GM23338 (cell line): ENCODE measurements at regions not wholly inside any gene's neighbourhood (a gene's known extent, or its start where the extent isn't known, plus 50 kb on each side); places are given as distances from the start of the nearest gene placed in this dataset.

Experiments
- ATAC-seq: fragments of 200-7000 bp; cut with Tn5 transposase; 3 replicates; pipeline ENCODE4 v1.9.1; 2020
- DNase-seq: peaks from one replicate; pipeline ENCODE4 v3.0.0-alpha.2; 2015; ENCODE audit warnings: low spot score
- H2AFZ ChIP-seq: fragments of 200-600 bp; sonication (generic); 2 replicates; pipeline ENCODE4 v1.8.0; 2016; ENCODE audit warnings: antibody characterized with exemption, mild to moderate bottlenecking, moderate library complexity
- H3F3A ChIP-seq: fragments of 200-600 bp; sonication (generic); replicated peaks from 2 replicates; pipeline ENCODE4 v1.8.0; 2017; ENCODE audit warnings: antibody characterized with exemption, mixed run types, low read depth
- H3K27ac ChIP-seq: fragments of 200-600 bp; sonication (generic); 2 replicates; pipeline ENCODE4 v1.6.1; 2016; ENCODE audit warnings: low read depth
- H3K27me3 ChIP-seq: fragments of 200-600 bp; sonication (generic); 2 replicates; pipeline ENCODE4 v1.8.0; 2016; ENCODE audit warnings: mild to moderate bottlenecking, mixed run types, moderate library complexity; ENCODE audit not compliant: insufficient read depth
- H3K36me3 ChIP-seq: fragments of 200-600 bp; sonication (generic); 2 replicates; pipeline ENCODE4 v1.8.0; 2016; ENCODE audit warnings: mild to moderate bottlenecking; ENCODE audit not compliant: insufficient read depth
- H3K4me1 ChIP-seq: fragments of 200-600 bp; sonication (generic); 2 replicates; pipeline ENCODE4 v1.8.0; 2016; ENCODE audit warnings: mild to moderate bottlenecking, moderate library complexity; ENCODE audit not compliant: insufficient read depth
- H3K4me2 ChIP-seq: fragments of 200-600 bp; sonication (generic); 2 replicates; pipeline ENCODE4 v1.7.1; 2017; ENCODE audit warnings: mixed run types
- H3K4me3 ChIP-seq: fragments of 200-600 bp; sonication (generic); 2 replicates; pipeline ENCODE4 v1.6.1; 2016; ENCODE audit warnings: mixed run types
- H3K79me2 ChIP-seq: fragments of 200-600 bp; sonication (generic); replicated peaks from 2 replicates; pipeline ENCODE4 v1.8.0; 2017; ENCODE audit warnings: mild to moderate bottlenecking; ENCODE audit not compliant: insufficient read depth
- H3K9me2 ChIP-seq: fragments of 200-600 bp; sonication (generic); 2 replicates; pipeline ENCODE4 v1.8.0; 2017; ENCODE audit not compliant: insufficient read depth
- H4K20me1 ChIP-seq: fragments of 200-600 bp; sonication (generic); replicated peaks from 2 replicates; pipeline ENCODE4 v1.8.0; 2017; ENCODE audit warnings: mild to moderate bottlenecking; ENCODE audit not compliant: insufficient read depth
- H3K27ac Mint-ChIP-seq: 2 replicates; pipeline ENCODE4 v1.8.0; 2020; ENCODE audit warnings: inconsistent platforms, mild to moderate bottlenecking, moderate library complexity, mixed read lengths
- H3K27me3 Mint-ChIP-seq: 3 replicates; pipeline ENCODE4 v1.8.0; 2022; ENCODE audit warnings: low read depth, mild to moderate bottlenecking, moderate library complexity, mixed read lengths, inconsistent platforms; ENCODE audit not compliant: insufficient read depth, poor library complexity
- H3K36me3 Mint-ChIP-seq: 3 replicates; pipeline ENCODE4 v1.8.0; 2021; ENCODE audit warnings: low read depth, mild to moderate bottlenecking, inconsistent platforms, moderate library complexity, mixed read lengths
- H3K4me1 Mint-ChIP-seq: 3 replicates; pipeline ENCODE4 v1.8.0; 2020; ENCODE audit warnings: mild to moderate bottlenecking, inconsistent platforms, mixed read lengths
- H3K4me3 Mint-ChIP-seq: 3 replicates; pipeline ENCODE4 v1.8.0; 2021; ENCODE audit warnings: moderate library complexity, mild to moderate bottlenecking, inconsistent platforms, mixed read lengths
- H3K9me3 Mint-ChIP-seq: 3 replicates; pipeline ENCODE4 v1.8.0; 2020; ENCODE audit warnings: moderate library complexity, mild to moderate bottlenecking, inconsistent platforms, mixed read lengths
- CREB1 ChIP-seq: fragments of 250-450 bp; sonication (Bioruptor Pico); IDR thresholded peaks from 2 replicates; pipeline ENCODE4 v1.5.0; 2020; ENCODE audit warnings: low read depth, mild to moderate bottlenecking, moderate library complexity
- ETS1 ChIP-seq: IDR thresholded peaks from 2 replicates; pipeline ENCODE4 v1.6.1; 2016; ENCODE audit warnings: antibody characterized with exemption
- EZH2 ChIP-seq: fragments of 200-600 bp; sonication (generic); IDR thresholded peaks from one replicate; pipeline ENCODE4 v1.8.0; 2017; ENCODE audit warnings: antibody characterized with exemption, mild to moderate bottlenecking, low read depth; ENCODE audit not compliant: unreplicated experiment
- EZH2phosphoT487 ChIP-seq: fragments of 200-600 bp; sonication (generic); IDR thresholded peaks from one replicate; pipeline ENCODE4 v1.8.1; 2018; ENCODE audit warnings: antibody characterized with exemption; ENCODE audit not compliant: unreplicated experiment
- JUNB ChIP-seq: IDR thresholded peaks from one replicate; pipeline ENCODE4 v1.6.1; 2016; ENCODE audit warnings: antibody characterized with exemption; ENCODE audit not compliant: unreplicated experiment
- POLR2AphosphoS5 ChIP-seq: IDR thresholded peaks from 2 replicates; pipeline ENCODE4 v1.6.1; 2016; ENCODE audit warnings: antibody characterized with exemption, low read depth
- STAT1 ChIP-seq: IDR thresholded peaks from one replicate; pipeline ENCODE4 v1.6.1; 2016; ENCODE audit warnings: antibody characterized with exemption; ENCODE audit not compliant: unreplicated experiment
- ZNF114 ChIP-seq: fragments of 250-450 bp; sonication (Bioruptor Pico); IDR thresholded peaks from 2 replicates; pipeline ENCODE4 v1.5.0; 2020; ENCODE audit warnings: mild to moderate bottlenecking, moderate library complexity
- ZNF331 ChIP-seq: fragments of 250-450 bp; sonication (Bioruptor Pico); IDR thresholded peaks from 2 replicates; pipeline ENCODE4 v1.5.0; 2020; ENCODE audit warnings: low read depth, mild to moderate bottlenecking, moderate library complexity
- TF ChIP-seq, protein P1 (sequence below), 2 experiments: fragments of 200-600 bp in 1 of 2; sonication (generic) in 1 of 2; conservative IDR thresholded peaks; 2 replicates each; pipeline versions ENCODE4 v1.5.1 to v1.6.1; 2016 to 2017; ENCODE audit warnings: antibody characterized with exemption in 2 of 2, low read depth in 2 of 2, mild to moderate bottlenecking in 2 of 2, moderate library complexity in 1 of 2
- TF ChIP-seq, protein P2 (sequence below): IDR thresholded peaks from one replicate; pipeline ENCODE4 v1.6.1; 2018; ENCODE audit warnings: antibody characterized with exemption; ENCODE audit not compliant: unreplicated experiment

DNA sequence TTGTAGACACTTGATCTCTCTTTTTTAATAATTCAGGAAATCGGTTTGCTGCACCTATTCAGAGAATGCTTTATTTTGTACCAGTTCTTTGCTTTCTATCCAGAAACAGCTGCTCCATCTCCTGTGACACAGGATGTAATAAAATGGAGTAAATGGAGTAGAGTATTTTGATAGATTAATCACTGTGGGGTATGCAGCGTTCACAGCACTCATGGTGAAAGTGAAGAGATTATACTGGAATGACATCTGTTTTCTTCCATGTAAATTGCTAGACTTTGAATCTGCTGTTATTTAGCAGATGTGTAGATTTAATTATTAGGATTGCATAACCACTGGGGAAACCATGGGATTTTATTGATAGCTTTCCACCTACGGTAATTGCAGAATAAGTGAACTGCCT is 227.3 kb upstream of the ARHGAP42 start:
- H4K20me1 ChIP-seq: no peaks in the 10 kb centered on the region
- no peak overlapping the region for H2AFZ ChIP-seq
- no peaks in the 10 kb centered on the region for H3F3A ChIP-seq
- DNase-seq: no peak
- H3K4me3 ChIP-seq: no peak overlapping the region
- H3K27ac ChIP-seq: no peak overlapping the region
- H3K4me3 Mint-ChIP-seq: no peak overlapping the region
- H3K9me2 ChIP-seq: no peaks in the 10 kb centered on the region
- H3K27me3 Mint-ChIP-seq: peaks cover 4% of the 10 kb centered on the region
- no peak overlapping the region for H3K27ac Mint-ChIP-seq
- no peaks in the 10 kb centered on the region for H3K4me1 Mint-ChIP-seq
- no peaks in the 10 kb centered on the region for H3K27me3 ChIP-seq
- H3K9me3 Mint-ChIP-seq: no peaks in the 10 kb centered on the region
- H3K36me3 ChIP-seq: no peaks in the 10 kb centered on the region
- H3K36me3 Mint-ChIP-seq: no peaks in the 10 kb centered on the region
- no peak overlapping the region for H3K4me2 ChIP-seq
- TF ChIP-seq ETS1 (no peak), STAT1 (no peak), JUNB (no peak), ZNF331 (no peak), ZNF114 (CRISPR knock-in tag) (no peak), POLR2AphosphoS5 (no peak), EZH2 (no peak)
- TF ChIP-seq, protein P1, sequence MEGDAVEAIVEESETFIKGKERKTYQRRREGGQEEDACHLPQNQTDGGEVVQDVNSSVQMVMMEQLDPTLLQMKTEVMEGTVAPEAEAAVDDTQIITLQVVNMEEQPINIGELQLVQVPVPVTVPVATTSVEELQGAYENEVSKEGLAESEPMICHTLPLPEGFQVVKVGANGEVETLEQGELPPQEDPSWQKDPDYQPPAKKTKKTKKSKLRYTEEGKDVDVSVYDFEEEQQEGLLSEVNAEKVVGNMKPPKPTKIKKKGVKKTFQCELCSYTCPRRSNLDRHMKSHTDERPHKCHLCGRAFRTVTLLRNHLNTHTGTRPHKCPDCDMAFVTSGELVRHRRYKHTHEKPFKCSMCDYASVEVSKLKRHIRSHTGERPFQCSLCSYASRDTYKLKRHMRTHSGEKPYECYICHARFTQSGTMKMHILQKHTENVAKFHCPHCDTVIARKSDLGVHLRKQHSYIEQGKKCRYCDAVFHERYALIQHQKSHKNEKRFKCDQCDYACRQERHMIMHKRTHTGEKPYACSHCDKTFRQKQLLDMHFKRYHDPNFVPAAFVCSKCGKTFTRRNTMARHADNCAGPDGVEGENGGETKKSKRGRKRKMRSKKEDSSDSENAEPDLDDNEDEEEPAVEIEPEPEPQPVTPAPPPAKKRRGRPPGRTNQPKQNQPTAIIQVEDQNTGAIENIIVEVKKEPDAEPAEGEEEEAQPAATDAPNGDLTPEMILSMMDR (conservative IDR thresholded peaks at IDR 0.05; ENCODE audit: low read depth in 2 of 2): no peak
- no peaks in the 10 kb centered on the region for H3K4me1 ChIP-seq
- no peak for ATAC-seq
- no peaks in the 10 kb centered on the region for H3K79me2 ChIP-seq

- no peak for ATAC-seq
- no peaks in the 10 kb centered on the region for H3K27me3 ChIP-seq
- DNase-seq: no peak
- H3K4me3 ChIP-seq: no peak overlapping the region
- no peak overlapping the region for H3K4me3 Mint-ChIP-seq
- peaks cover under 1% of the 10 kb centered on the region; the same call in 1 of the 3 replicates for H3K9me3 Mint-ChIP-seq
- no peaks in the 10 kb centered on the region for H3K4me1 Mint-ChIP-seq
- H3K9me2 ChIP-seq: no peaks in the 10 kb centered on the region
- no peak overlapping the region for H3K27ac Mint-ChIP-seq
- peaks cover 4% of the 10 kb centered on the region for H3K27me3 Mint-ChIP-seq
- H3F3A ChIP-seq: no peaks in the 10 kb centered on the region
- H3K36me3 ChIP-seq: no peaks in the 10 kb centered on the region
- H3K4me2 ChIP-seq: no peak overlapping the region
- H4K20me1 ChIP-seq: no peaks in the 10 kb centered on the region
- no peaks in the 10 kb centered on the region for H3K79me2 ChIP-seq
- no peaks in the 10 kb centered on the region for H3K4me1 ChIP-seq
- H3K36me3 Mint-ChIP-seq: no peaks in the 10 kb centered on the region
- no peak overlapping the region for H2AFZ ChIP-seq
- no peak overlapping the region for H3K27ac ChIP-seq
- TF ChIP-seq, protein P2, sequence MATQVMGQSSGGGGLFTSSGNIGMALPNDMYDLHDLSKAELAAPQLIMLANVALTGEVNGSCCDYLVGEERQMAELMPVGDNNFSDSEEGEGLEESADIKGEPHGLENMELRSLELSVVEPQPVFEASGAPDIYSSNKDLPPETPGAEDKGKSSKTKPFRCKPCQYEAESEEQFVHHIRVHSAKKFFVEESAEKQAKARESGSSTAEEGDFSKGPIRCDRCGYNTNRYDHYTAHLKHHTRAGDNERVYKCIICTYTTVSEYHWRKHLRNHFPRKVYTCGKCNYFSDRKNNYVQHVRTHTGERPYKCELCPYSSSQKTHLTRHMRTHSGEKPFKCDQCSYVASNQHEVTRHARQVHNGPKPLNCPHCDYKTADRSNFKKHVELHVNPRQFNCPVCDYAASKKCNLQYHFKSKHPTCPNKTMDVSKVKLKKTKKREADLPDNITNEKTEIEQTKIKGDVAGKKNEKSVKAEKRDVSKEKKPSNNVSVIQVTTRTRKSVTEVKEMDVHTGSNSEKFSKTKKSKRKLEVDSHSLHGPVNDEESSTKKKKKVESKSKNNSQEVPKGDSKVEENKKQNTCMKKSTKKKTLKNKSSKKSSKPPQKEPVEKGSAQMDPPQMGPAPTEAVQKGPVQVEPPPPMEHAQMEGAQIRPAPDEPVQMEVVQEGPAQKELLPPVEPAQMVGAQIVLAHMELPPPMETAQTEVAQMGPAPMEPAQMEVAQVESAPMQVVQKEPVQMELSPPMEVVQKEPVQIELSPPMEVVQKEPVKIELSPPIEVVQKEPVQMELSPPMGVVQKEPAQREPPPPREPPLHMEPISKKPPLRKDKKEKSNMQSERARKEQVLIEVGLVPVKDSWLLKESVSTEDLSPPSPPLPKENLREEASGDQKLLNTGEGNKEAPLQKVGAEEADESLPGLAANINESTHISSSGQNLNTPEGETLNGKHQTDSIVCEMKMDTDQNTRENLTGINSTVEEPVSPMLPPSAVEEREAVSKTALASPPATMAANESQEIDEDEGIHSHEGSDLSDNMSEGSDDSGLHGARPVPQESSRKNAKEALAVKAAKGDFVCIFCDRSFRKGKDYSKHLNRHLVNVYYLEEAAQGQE: no peak
- TF ChIP-seq CREB1 (CRISPR knock-in tag): no peak
- TF ChIP-seq JUNB: no peak
- no peak for TF ChIP-seq ETS1
- TF ChIP-seq ZNF331: no peak
- no peak for TF ChIP-seq EZH2
- no peak for TF ChIP-seq EZH2phosphoT487
Measured at GRCh38 chr11:100460426-100460825, 226.7 kb upstream of the ARHGAP42 start.
